ENCODE measurements at regions not wholly inside any gene's neighbourhood (a gene's known extent, or its start where the extent isn't known, plus 50 kb on each side); places are given as distances from the start of the nearest gene placed in this dataset.

GRCh38 chr4:78673337-78673736 lies 102.8 kb upstream of the BMP2K start:
- no peak overlapping the region for H3K9ac ChIP-seq (ENCODE audit: low read depth in 2 of 2, low read length in 2 of 2)
- no peaks in the 10 kb centered on the region for H3K27me3 ChIP-seq
- TF ChIP-seq, protein P1, sequence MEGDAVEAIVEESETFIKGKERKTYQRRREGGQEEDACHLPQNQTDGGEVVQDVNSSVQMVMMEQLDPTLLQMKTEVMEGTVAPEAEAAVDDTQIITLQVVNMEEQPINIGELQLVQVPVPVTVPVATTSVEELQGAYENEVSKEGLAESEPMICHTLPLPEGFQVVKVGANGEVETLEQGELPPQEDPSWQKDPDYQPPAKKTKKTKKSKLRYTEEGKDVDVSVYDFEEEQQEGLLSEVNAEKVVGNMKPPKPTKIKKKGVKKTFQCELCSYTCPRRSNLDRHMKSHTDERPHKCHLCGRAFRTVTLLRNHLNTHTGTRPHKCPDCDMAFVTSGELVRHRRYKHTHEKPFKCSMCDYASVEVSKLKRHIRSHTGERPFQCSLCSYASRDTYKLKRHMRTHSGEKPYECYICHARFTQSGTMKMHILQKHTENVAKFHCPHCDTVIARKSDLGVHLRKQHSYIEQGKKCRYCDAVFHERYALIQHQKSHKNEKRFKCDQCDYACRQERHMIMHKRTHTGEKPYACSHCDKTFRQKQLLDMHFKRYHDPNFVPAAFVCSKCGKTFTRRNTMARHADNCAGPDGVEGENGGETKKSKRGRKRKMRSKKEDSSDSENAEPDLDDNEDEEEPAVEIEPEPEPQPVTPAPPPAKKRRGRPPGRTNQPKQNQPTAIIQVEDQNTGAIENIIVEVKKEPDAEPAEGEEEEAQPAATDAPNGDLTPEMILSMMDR (IDR thresholded peaks at IDR 0.05), result no peak
- no peaks in the 10 kb centered on the region for H3K9me3 ChIP-seq
- H3K36me3 ChIP-seq, result no peaks in the 10 kb centered on the region
- DNase-seq, result no peak
- no peak overlapping the region for H3K4me3 ChIP-seq
- intact Hi-C loops (cut with DNase I), result no loop called here
- no peak overlapping the region for H3K27ac ChIP-seq
- no peaks in the 10 kb centered on the region for H3K4me1 ChIP-seq

GRCh38 chr4:78675325-78675724 lies 100.8 kb upstream of the BMP2K start:
- Histone ChIP-seq H3K9me3 (no peaks in the 10 kb centered on the region), H3K27ac (no peak overlapping the region), H3K4me1 (no peaks in the 10 kb centered on the region), H3K27me3 (no peaks in the 10 kb centered on the region), H3K36me3 (no peaks in the 10 kb centered on the region), H3K9ac (ENCODE audit: low read depth in 2 of 2, low read length in 2 of 2) (no peak overlapping the region), H3K4me3 (no peak overlapping the region)
- intact Hi-C loops (cut with DNase I), result no loop called here
- TF ChIP-seq, protein P1 (IDR thresholded peaks at IDR 0.05), result no peak
- no peak for DNase-seq

GRCh38 chr4:78682070-78682469 lies 94.1 kb upstream of the BMP2K start:
- Histone ChIP-seq H3K36me3 (no peaks in the 10 kb centered on the region), H3K9me3 (no peaks in the 10 kb centered on the region), H3K27me3 (no peaks in the 10 kb centered on the region), H3K4me3 (no peak overlapping the region), H3K9ac (ENCODE audit: low read depth in 2 of 2, low read length in 2 of 2) (no peak overlapping the region), H3K27ac (no peak overlapping the region), H3K4me1 (no peaks in the 10 kb centered on the region)
- no peak for DNase-seq
- TF ChIP-seq, protein P1 (IDR thresholded peaks at IDR 0.05), result no peak
- intact Hi-C loops (cut with DNase I), result no loop called here

GRCh38 chr4:78683352-78683751 lies 92.8 kb upstream of the BMP2K start:
- TF ChIP-seq, protein P1 (IDR thresholded peaks at IDR 0.05), result no peak
- no peak for DNase-seq

GRCh38 chr4:78684325-78685079 lies 91.6 kb upstream of the BMP2K start:
- Histone ChIP-seq H3K4me1 (no peaks in the 10 kb centered on the region), H3K4me3 (no peak overlapping the region), H3K36me3 (no peaks in the 10 kb centered on the region), H3K27ac (no peak overlapping the region), H3K9me3 (no peaks in the 10 kb centered on the region), H3K9ac (ENCODE audit: low read depth in 2 of 2, low read length in 2 of 2) (no peak overlapping the region), H3K27me3 (no peaks in the 10 kb centered on the region)
- intact Hi-C loops (cut with DNase I), result no loop called here
- TF ChIP-seq, protein P1 (IDR thresholded peaks at IDR 0.05), result no peak
- no peak for DNase-seq

More at GRCh38 chr4:78683352-78683751, 92.8 kb upstream of the BMP2K start:
- no peak overlapping the region for H3K9ac ChIP-seq (ENCODE audit: low read depth in 2 of 2, low read length in 2 of 2)
- no peaks in the 10 kb centered on the region for H3K4me1 ChIP-seq
- H3K36me3 ChIP-seq, result no peaks in the 10 kb centered on the region
- H3K27me3 ChIP-seq, result no peaks in the 10 kb centered on the region
- no peak overlapping the region for H3K4me3 ChIP-seq
- intact Hi-C loops (cut with DNase I), result no loop called here
- H3K27ac ChIP-seq, result no peak overlapping the region
- H3K9me3 ChIP-seq, result no peaks in the 10 kb centered on the region
